Right atrium auricular region (tissue), 2 donors: ENCODE measurements at regions not wholly inside any gene's neighbourhood (a gene's known extent, or its start where the extent isn't known, plus 50 kb on each side); places are given as distances from the start of the nearest gene placed in this dataset.
"Not testable (repeated sequence)": the region's sequence is repeated elsewhere in the genome, so short reads cannot be mapped to it uniquely, and the experiment has no call there.

Source experiments
- DNase-seq: peaks from one replicate; pipeline ENCODE4 v3.0.0-alpha.2; 2019; ENCODE audit warnings: low spot score
- H3K27ac ChIP-seq, 2 donors: fragments of 200-600 bp; sonication (generic); 1 replicate in 1 of 2; 2 replicates in 1 of 2; pipeline ENCODE4 v1.5.1; 2016 to 2019
- H3K27me3 ChIP-seq, 2 donors: fragments of 200-600 bp; sonication (generic); one replicate each; pipeline versions ENCODE4 v1.5.1 to v1.6.0; 2017 to 2019
- H3K36me3 ChIP-seq: fragments of 200-600 bp; sonication (generic); one replicate; pipeline ENCODE4 v1.5.1; 2016
- H3K4me1 ChIP-seq, 2 donors: fragments of 200-600 bp; sonication (generic); one replicate each; pipeline versions ENCODE4 v1.5.1 to v1.6.0; 2017 to 2019
- H3K4me3 ChIP-seq, 2 donors: fragments of 200-600 bp; sonication (generic); 1 replicate in 1 of 2; 2 replicates in 1 of 2; pipeline ENCODE4 v1.5.1; 2017 to 2019; ENCODE audit warnings: mild to moderate bottlenecking in 1 of 2, moderate library complexity in 1 of 2
- H3K9me3 ChIP-seq, 2 donors: fragments of 200-600 bp; sonication (generic); one replicate each; pipeline ENCODE4 v1.5.1; 2019

GRCh38 chr21:9949510-9950289 lies 571.7 kb upstream of the TPTE start:
- not testable (repeated sequence) for H3K4me3 ChIP-seq, H3K27ac ChIP-seq, H3K4me1 ChIP-seq, DNase-seq, H3K27me3 ChIP-seq, H3K36me3 ChIP-seq
- peaks cover 0 to 24% of the 10 kb centered on the region in 2 donors for H3K9me3 ChIP-seq

DNA sequence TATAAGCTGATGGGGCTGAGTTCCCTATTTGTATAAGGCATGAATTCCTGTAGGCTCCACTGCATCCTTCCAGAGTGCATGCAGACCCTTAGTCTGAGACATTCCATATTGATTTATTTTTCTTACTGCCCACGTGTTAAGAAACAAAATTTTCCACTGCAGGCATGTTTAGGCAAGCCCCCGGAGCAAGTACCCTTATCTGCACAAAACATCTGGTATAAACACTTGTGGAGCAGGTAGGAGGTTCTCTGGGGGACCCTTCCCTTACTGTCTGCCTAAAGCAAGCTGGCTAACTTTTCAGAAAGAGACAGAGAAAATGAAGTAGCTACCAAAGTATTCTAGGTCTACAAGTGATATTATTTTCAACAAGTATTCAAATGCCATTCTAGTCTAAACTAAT lies 571.0 kb upstream of the TPTE start:
- peaks cover 0 to 18% of the 10 kb centered on the region in 2 donors for H3K9me3 ChIP-seq
- H3K4me1 ChIP-seq, H3K36me3 ChIP-seq, H3K27me3 ChIP-seq, DNase-seq, H3K4me3 ChIP-seq, H3K27ac ChIP-seq: not testable (repeated sequence)

DNA sequence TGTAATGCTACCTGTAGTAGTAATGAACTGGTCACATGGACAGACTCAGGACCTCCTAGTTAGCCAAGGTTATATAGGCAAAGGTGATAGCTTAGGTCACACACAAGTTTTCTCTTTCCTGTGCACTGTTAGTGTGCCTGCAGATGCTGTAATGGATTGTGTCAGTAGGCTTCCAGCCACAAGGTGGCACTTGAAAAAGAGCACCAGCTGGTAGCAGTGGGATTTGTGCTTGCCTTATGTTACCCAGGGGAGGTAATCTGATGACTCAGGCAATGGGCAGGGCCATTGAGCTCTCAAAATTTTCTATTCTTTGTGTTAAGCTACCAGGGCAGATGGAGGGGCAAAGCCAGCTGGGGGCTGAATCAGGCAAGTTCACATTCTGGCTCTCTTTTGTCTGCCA lies 562.6 kb upstream of the TPTE start:
- not testable (repeated sequence) for H3K27me3 ChIP-seq, H3K36me3 ChIP-seq, H3K27ac ChIP-seq, H3K9me3 ChIP-seq, H3K4me1 ChIP-seq, DNase-seq, H3K4me3 ChIP-seq

DNA sequence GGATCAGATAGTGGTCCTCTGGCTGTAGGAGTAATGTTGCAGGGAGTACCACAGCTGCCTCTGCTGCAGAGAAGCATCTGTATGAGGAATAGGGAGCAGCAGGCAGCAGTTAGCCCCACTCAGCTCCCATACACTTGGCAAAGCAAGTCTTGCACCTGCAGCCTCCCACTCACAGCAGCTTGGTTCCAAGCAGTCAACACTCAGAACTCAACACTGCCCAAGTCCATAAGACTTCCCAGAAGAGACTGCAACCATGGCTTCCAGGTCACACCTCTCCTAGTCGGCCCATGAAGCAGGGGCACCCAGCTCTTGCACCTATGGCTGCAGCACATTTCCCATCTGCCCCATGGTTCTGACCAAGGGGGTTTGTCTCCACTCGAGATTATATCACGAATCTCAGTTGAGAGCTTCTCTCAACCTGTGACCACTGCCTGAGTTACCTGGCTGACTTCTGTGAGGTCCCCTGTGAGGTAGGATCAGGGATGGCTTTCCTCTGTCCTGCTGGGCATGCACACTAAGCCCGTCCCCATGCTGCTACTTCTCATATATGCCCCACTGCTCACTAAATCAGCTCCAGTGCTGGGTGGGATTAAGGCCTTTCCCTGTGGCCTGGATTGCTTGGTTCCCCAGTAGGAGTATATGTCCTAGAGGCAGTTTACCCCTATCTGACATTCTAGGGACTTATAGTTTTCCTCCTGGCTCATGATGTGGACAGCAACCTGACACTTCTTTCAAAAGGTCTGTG lies 562.0 kb upstream of the TPTE start:
- H3K4me1 ChIP-seq, H3K36me3 ChIP-seq, H3K4me3 ChIP-seq, H3K27me3 ChIP-seq, H3K27ac ChIP-seq, H3K9me3 ChIP-seq, DNase-seq: not testable (repeated sequence)

DNA sequence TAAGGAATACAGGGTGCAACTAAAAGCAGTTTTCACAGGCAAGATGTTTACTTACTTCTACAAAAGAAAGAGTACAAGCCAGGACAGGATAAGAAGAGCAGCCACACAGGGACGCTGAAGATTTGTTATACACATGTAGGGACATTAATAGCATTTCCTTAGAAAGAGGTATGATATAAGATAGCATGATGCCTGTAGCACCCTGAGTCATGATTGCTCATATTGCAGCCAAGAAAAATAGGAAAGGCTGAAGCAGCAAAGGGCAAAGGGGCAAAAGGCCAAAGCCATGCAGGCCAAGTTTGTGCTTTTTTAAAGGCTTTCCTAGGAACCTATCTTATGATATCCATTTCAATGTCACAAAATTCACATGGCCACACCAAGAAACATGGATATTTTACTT lies 552.0 kb upstream of the TPTE start:
- not testable (repeated sequence) for H3K36me3 ChIP-seq, H3K4me3 ChIP-seq, DNase-seq, H3K27ac ChIP-seq, H3K27me3 ChIP-seq, H3K4me1 ChIP-seq, H3K9me3 ChIP-seq

- not testable (repeated sequence) for H3K27ac ChIP-seq, H3K4me1 ChIP-seq, H3K27me3 ChIP-seq, H3K4me3 ChIP-seq, H3K36me3 ChIP-seq, DNase-seq, H3K9me3 ChIP-seq
Observed at GRCh38 chr21:9972018-9972417, 549.4 kb upstream of the TPTE start.

DNA sequence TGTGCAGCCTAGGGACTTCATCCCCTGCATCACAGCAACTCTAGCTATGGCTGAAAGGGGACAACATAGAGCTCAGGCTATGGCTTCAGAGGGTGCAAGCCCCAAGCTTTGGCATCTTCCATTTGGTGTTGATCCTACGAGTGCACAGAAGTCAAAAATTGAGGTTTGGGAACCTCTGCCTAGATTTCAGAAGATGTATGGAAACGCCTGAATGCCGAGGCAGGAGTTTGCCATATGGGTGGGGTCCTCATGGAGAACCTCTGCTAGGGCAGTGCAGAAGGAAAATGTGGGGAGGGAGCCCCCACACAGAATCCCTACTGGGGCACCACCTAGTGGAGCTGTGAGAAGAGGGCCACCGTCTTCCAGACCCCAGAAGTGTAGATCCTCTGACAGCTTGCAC lies 543.0 kb upstream of the TPTE start:
- not testable (repeated sequence) for H3K36me3 ChIP-seq, H3K4me1 ChIP-seq, H3K4me3 ChIP-seq, DNase-seq, H3K27ac ChIP-seq, H3K9me3 ChIP-seq, H3K27me3 ChIP-seq

DNA sequence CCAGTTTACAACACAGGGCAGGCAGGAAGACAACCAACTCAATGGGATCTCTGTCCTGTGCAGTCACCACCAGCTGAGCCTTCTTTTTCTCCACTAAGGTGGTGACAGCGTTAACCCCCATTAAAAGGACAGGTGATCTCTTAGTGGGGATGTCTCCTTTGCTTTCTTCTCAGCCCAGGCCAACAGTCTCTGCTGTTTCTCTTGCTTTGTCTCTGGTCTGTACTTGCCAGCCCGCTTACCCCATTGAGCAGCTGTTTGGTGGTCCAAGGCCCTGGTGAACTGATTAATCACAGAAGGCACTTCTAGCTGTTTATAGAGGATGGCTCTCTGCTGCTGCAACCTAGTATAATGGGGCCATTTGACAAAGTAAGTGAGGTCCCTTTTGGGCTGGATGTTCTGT lies 523.9 kb upstream of the TPTE start:
- not testable (repeated sequence) for DNase-seq, H3K27me3 ChIP-seq, H3K36me3 ChIP-seq, H3K27ac ChIP-seq, H3K4me1 ChIP-seq, H3K9me3 ChIP-seq, H3K4me3 ChIP-seq

GRCh38 chr21:10002762-10003313 lies 518.5 kb upstream of the TPTE start:
- H3K9me3 ChIP-seq, H3K27me3 ChIP-seq, H3K4me1 ChIP-seq, H3K36me3 ChIP-seq, H3K27ac ChIP-seq, H3K4me3 ChIP-seq, DNase-seq: not testable (repeated sequence)

DNA sequence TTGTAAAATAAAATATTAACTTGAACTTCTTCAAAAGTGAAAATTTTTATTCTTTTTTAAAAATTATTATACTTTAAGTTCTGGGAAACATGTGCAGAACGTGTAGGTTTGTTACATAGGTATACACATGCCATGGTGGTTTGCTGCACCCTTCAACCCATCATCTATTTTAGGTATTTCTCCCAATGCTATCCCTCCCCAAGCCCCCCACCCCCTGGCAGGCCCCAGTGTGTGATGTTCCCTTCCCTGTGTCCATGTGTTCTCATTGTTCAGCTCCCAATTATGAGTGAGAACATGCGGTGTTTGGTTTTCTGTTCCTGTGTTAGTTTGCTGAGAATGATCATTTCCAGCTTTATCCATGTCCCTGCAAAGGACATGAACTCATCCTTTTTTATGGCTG lies 515.6 kb upstream of the TPTE start:
- not testable (repeated sequence) for H3K9me3 ChIP-seq, H3K4me3 ChIP-seq, DNase-seq, H3K27ac ChIP-seq, H3K4me1 ChIP-seq, H3K36me3 ChIP-seq, H3K27me3 ChIP-seq

DNA sequence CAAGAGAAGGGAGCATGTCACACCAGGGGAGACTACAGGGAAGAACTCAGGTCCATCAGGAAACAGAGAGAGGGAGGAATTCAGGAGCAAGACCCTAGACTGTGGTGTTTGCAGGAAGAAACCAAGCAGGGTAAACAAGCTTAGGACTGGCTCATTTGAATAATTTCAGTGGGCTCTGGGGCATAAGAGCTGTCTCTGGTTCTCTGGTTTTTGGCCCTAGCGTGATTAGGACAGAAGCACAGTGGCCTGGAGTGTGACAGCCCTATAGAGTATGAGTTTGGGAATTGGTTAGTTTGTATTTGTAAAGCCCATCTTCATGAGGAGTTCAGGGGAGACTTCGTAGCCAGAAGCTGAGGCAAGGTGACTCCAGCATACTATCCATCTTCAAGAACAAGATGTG lies 504.4 kb upstream of the TPTE start:
- H3K27ac ChIP-seq, H3K27me3 ChIP-seq, H3K4me1 ChIP-seq, H3K36me3 ChIP-seq, H3K9me3 ChIP-seq, DNase-seq, H3K4me3 ChIP-seq: not testable (repeated sequence)

DNA sequence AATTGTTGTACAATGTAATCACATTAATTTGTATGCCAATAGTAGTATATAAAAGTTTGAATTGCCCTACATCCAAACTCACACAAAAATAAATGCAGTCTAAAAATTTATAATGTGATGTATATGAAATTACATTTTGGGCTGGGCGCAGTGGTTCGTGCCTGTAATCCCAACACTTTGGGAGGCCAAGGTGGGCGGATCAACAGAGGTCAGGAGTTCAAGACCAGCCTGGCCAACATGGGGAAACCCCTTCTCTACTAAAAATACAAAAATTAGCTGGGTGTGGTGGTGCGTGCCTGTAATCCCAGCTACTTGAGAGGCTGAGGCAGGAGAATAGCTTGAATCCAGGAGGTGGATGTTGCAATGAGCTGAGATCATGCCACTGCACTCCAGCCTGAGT lies 503.6 kb upstream of the TPTE start:
- H3K4me1 ChIP-seq, DNase-seq, H3K9me3 ChIP-seq, H3K27ac ChIP-seq, H3K27me3 ChIP-seq, H3K36me3 ChIP-seq, H3K4me3 ChIP-seq: not testable (repeated sequence)

DNA sequence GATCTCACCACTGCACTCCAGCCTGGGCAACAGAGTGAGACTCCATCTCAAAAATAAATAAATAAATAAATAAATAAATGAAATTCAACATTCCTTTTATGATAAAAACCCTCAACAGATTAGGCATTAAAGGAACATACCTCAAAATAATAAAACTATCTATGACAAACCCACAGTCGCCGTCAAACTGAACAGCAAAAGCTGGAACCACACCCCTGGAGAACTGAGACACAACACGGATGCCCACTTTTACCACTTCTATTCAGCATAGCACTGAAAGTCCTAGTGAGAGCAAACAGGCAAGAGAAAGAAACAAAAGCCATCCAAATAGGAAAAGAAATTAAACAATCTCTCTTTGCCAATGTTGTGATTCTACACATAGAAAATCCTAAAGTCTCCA lies 499.9 kb upstream of the TPTE start:
- H3K4me3 ChIP-seq, H3K9me3 ChIP-seq, H3K36me3 ChIP-seq, H3K27ac ChIP-seq, DNase-seq, H3K4me1 ChIP-seq, H3K27me3 ChIP-seq: not testable (repeated sequence)

GRCh38 chr21:10022745-10023144 lies 498.6 kb upstream of the TPTE start:
- H3K4me3 ChIP-seq, H3K27me3 ChIP-seq, DNase-seq, H3K9me3 ChIP-seq, H3K36me3 ChIP-seq, H3K27ac ChIP-seq, H3K4me1 ChIP-seq: not testable (repeated sequence)
